H7 (cell line): ENCODE measurements at regions not wholly inside any gene's neighbourhood (a gene's known extent, or its start where the extent isn't known, plus 50 kb on each side); places are given as distances from the start of the nearest gene placed in this dataset.
"Not testable (repeated sequence)": the region's sequence is repeated elsewhere in the genome, so short reads cannot be mapped to it uniquely, and the experiment has no call there.

ENCODE experiments used
- DNase-seq: peaks from one replicate; pipeline ENCODE4 v3.0.0; 2012
- H3K27me3 ChIP-seq: 2 replicates; pipeline ENCODE4 v1.6.0; 2011; ENCODE audit warnings: mild to moderate bottlenecking, low read length; ENCODE audit not compliant: control insufficient read depth, insufficient read depth
- H3K36me3 ChIP-seq: replicated peaks from 2 replicates; pipeline ENCODE4 v1.5.1; 2011; ENCODE audit warnings: low read length; ENCODE audit not compliant: control insufficient read depth, insufficient read depth
- H3K4me3 ChIP-seq: 2 replicates; pipeline ENCODE4 v1.5.1; 2011; ENCODE audit warnings: low read depth, mild to moderate bottlenecking, control low read depth, low read length, moderate library complexity; ENCODE audit not compliant: insufficient read depth

- no peak for DNase-seq
- Histone ChIP-seq H3K36me3 (no peaks in the 10 kb centered on the region), H3K4me3 (no peak overlapping the region), H3K27me3 (no peaks in the 10 kb centered on the region)
Measured at GRCh38 chr5:39928709-39929108, 503.9 kb upstream of the DAB2 start.

- no peak for DNase-seq
- Histone ChIP-seq H3K27me3 (no peaks in the 10 kb centered on the region), H3K4me3 (no peak overlapping the region)
Measured at GRCh38 chr5:39919876-39920275, 495.1 kb upstream of the DAB2 start.

GRCh38 chr5:39912906-39913305 is 488.1 kb upstream of the DAB2 start:
- DNase-seq: no peak
- H3K4me3 ChIP-seq: no peak overlapping the region
- no peaks in the 10 kb centered on the region for H3K36me3 ChIP-seq
- H3K27me3 ChIP-seq: no peaks in the 10 kb centered on the region

More at GRCh38 chr5:39919876-39920275, 495.1 kb upstream of the DAB2 start:
- H3K36me3 ChIP-seq: no peaks in the 10 kb centered on the region

GRCh38 chr5:39907267-39907951 is 482.6 kb upstream of the DAB2 start:
- not testable (repeated sequence) for H3K4me3 ChIP-seq, DNase-seq, H3K36me3 ChIP-seq, H3K27me3 ChIP-seq

- Histone ChIP-seq H3K4me3 (no peak overlapping the region), H3K36me3 (no peaks in the 10 kb centered on the region), H3K27me3 (no peaks in the 10 kb centered on the region)
- DNase-seq: no peak
Measured at GRCh38 chr5:39906146-39906545, 481.4 kb upstream of the DAB2 start.

- Histone ChIP-seq H3K4me3 (no peak overlapping the region), H3K36me3 (no peaks in the 10 kb centered on the region)
- DNase-seq: no peak
Measured at GRCh38 chr5:39905356-39905755, 480.6 kb upstream of the DAB2 start.

GRCh38 chr5:39902626-39903025 is 477.8 kb upstream of the DAB2 start:
- no peak for DNase-seq
- H3K36me3 ChIP-seq: no peaks in the 10 kb centered on the region
- no peak overlapping the region for H3K4me3 ChIP-seq
- no peaks in the 10 kb centered on the region for H3K27me3 ChIP-seq

More at GRCh38 chr5:39905356-39905755, 480.6 kb upstream of the DAB2 start:
- no peaks in the 10 kb centered on the region for H3K27me3 ChIP-seq

GRCh38 chr5:39898731-39899130 is 474.0 kb upstream of the DAB2 start:
- H3K36me3 ChIP-seq: no peaks in the 10 kb centered on the region

GRCh38 chr5:39896706-39897105 is 471.9 kb upstream of the DAB2 start:
- no peak overlapping the region for H3K4me3 ChIP-seq
- DNase-seq: no peak
- H3K36me3 ChIP-seq: no peaks in the 10 kb centered on the region
- H3K27me3 ChIP-seq: no peaks in the 10 kb centered on the region

More at GRCh38 chr5:39898731-39899130, 474.0 kb upstream of the DAB2 start:
- Histone ChIP-seq H3K4me3 (no peak overlapping the region), H3K27me3 (no peaks in the 10 kb centered on the region)
- DNase-seq: no peak

GRCh38 chr5:39896104-39896503 is 471.3 kb upstream of the DAB2 start:
- Histone ChIP-seq H3K4me3 (no peak overlapping the region), H3K36me3 (no peaks in the 10 kb centered on the region), H3K27me3 (no peaks in the 10 kb centered on the region)
- no peak for DNase-seq

GRCh38 chr5:39892708-39893107 is 467.9 kb upstream of the DAB2 start:
- no peak for DNase-seq
- no peak overlapping the region for H3K4me3 ChIP-seq
- no peaks in the 10 kb centered on the region for H3K36me3 ChIP-seq

GRCh38 chr5:39891376-39891775 is 466.6 kb upstream of the DAB2 start:
- Histone ChIP-seq H3K36me3 (no peaks in the 10 kb centered on the region), H3K4me3 (no peak overlapping the region), H3K27me3 (no peaks in the 10 kb centered on the region)
- no peak for DNase-seq

More at GRCh38 chr5:39892708-39893107, 467.9 kb upstream of the DAB2 start:
- no peaks in the 10 kb centered on the region for H3K27me3 ChIP-seq

- no peaks in the 10 kb centered on the region for H3K27me3 ChIP-seq
- no peak overlapping the region for H3K4me3 ChIP-seq
- no peak for DNase-seq
- H3K36me3 ChIP-seq: no peaks in the 10 kb centered on the region
Measured at GRCh38 chr5:39880985-39881384, 456.2 kb upstream of the DAB2 start.

- Histone ChIP-seq H3K36me3 (no peaks in the 10 kb centered on the region), H3K27me3 (no peaks in the 10 kb centered on the region), H3K4me3 (no peak overlapping the region)
- no peak for DNase-seq
Measured at GRCh38 chr5:39877479-39877878, 452.7 kb upstream of the DAB2 start.

- H3K36me3 ChIP-seq: no peaks in the 10 kb centered on the region
- no peak for DNase-seq
- H3K4me3 ChIP-seq: no peak overlapping the region
- H3K27me3 ChIP-seq: no peaks in the 10 kb centered on the region
Measured at GRCh38 chr5:39876146-39876545, 451.4 kb upstream of the DAB2 start.

GRCh38 chr5:39870137-39870536 is 445.4 kb upstream of the DAB2 start:
- H3K27me3 ChIP-seq: no peaks in the 10 kb centered on the region
- H3K36me3 ChIP-seq: no peaks in the 10 kb centered on the region

More at GRCh38 chr5:39870137-39870536, 445.4 kb upstream of the DAB2 start:
- H3K4me3 ChIP-seq: no peak overlapping the region
- no peak for DNase-seq
